Testis (tissue), 2 donors: ENCODE measurements at regions not wholly inside any gene's neighbourhood (a gene's known extent, or its start where the extent isn't known, plus 50 kb on each side); places are given as distances from the start of the nearest gene placed in this dataset.

Source experiments
- DNase-seq: peaks from one replicate; pipeline ENCODE4 v3.0.0-alpha.2; 2019
- H3K27ac ChIP-seq, 2 donors: fragments of 200-600 bp; sonication (generic); one replicate each; pipeline ENCODE4 v1.5.1; 2019
- H3K27me3 ChIP-seq: fragments of 200-600 bp; sonication (generic); one replicate; pipeline ENCODE4 v1.5.1; 2019
- H3K36me3 ChIP-seq: fragments of 200-600 bp; sonication (generic); one replicate; pipeline ENCODE4 v1.5.1; 2017; ENCODE audit warnings: low read depth; ENCODE audit errors: missing control alignments
- H3K4me1 ChIP-seq: fragments of 200-600 bp; sonication (generic); one replicate; pipeline ENCODE4 v1.5.1; 2019
- H3K4me3 ChIP-seq, 2 donors: fragments of 200-600 bp; sonication (generic); one replicate each; pipeline ENCODE4 v1.5.1; 2017 to 2019
- H3K9me3 ChIP-seq: fragments of 200-600 bp; sonication (generic); one replicate; pipeline ENCODE4 v1.5.1; 2017
- CTCF ChIP-seq, 3 experiments: fragments of 450-650 bp in 2 of 3; fragments of 200-600 bp in 1 of 3; sonication (generic) in 1 of 3; IDR thresholded peaks; one replicate each; pipeline ENCODE4 v1.5.1; 2016 to 2019; ENCODE audit warnings: antibody characterized with exemption in 3 of 3, mild to moderate bottlenecking in 2 of 3, moderate library complexity in 1 of 3
- POLR2A ChIP-seq: fragments of 450-650 bp; IDR thresholded peaks from one replicate; pipeline ENCODE4 v1.6.1; 2017; ENCODE audit warnings: antibody characterized with exemption, mild to moderate bottlenecking, moderate library complexity
- WGBS, 2 donors: methylation state at CpG; one replicate each; pipeline ENCODE4 v1.1.5; 2018; 5-methylcytosine and 5-hydroxymethylcytosine counted together
- intact Hi-C: fragments of 100-400 bp; cut with DNase I; formaldehyde crosslinking; loops from one replicate; pipeline ENCODE4 v1.15.1; 2023; ENCODE audit warnings: low total_unique reads

GRCh38 chr1:67560580-67561255 lies 124.3 kb upstream of the GADD45A start:
- no peaks in the 10 kb centered on the region for H3K36me3 ChIP-seq
- DNase-seq = no peak
- TF ChIP-seq POLR2A = no peak
- no peak for TF ChIP-seq CTCF (IDR thresholded peaks at IDR 0.05)
- no peak overlapping the region for H3K27ac ChIP-seq
- 68 to 78% methylated on average over 10 of the region's 10 CpGs for WGBS, 2 donors
- no peak overlapping the region for H3K4me3 ChIP-seq
- no peaks in the 10 kb centered on the region for H3K27me3 ChIP-seq
- no peaks in the 10 kb centered on the region for H3K9me3 ChIP-seq
- intact Hi-C loops = no loop called here
- H3K4me1 ChIP-seq = peaks cover 23% of the 10 kb centered on the region

- Histone ChIP-seq H3K27me3 (no peaks in the 10 kb centered on the region), H3K9me3 (no peaks in the 10 kb centered on the region), H3K27ac (no peak overlapping the region), H3K4me1 (peaks cover 23% of the 10 kb centered on the region), H3K4me3 (no peak overlapping the region), H3K36me3 (no peaks in the 10 kb centered on the region)
- peak; percentile 31 to 70 (median 67) for TF ChIP-seq CTCF (IDR thresholded peaks at IDR 0.05)
- no peak for TF ChIP-seq POLR2A
- intact Hi-C loops = no loop called here
- 12 to 17% methylated on average over 3 to 4 of the region's 4 CpGs for WGBS, 2 donors
- peak; percentile 93 for DNase-seq
Observed at GRCh38 chr1:67561704-67562113, 123.3 kb upstream of the GADD45A start.

- no peaks in the 10 kb centered on the region for H3K36me3 ChIP-seq
- no peak for DNase-seq
- WGBS, 2 donors = 87 to 90% methylated on average over 2 of the region's 2 CpGs
- intact Hi-C loops = no loop called here
- no peak overlapping the region for H3K27ac ChIP-seq
- H3K9me3 ChIP-seq = no peaks in the 10 kb centered on the region
- H3K4me3 ChIP-seq = no peak overlapping the region
- peaks cover 7% of the 10 kb centered on the region for H3K4me1 ChIP-seq
- no peak for TF ChIP-seq CTCF (IDR thresholded peaks at IDR 0.05)
- no peak for TF ChIP-seq POLR2A
- no peaks in the 10 kb centered on the region for H3K27me3 ChIP-seq
Observed at GRCh38 chr1:67563684-67564083, 121.3 kb upstream of the GADD45A start.

- intact Hi-C loops = no loop called here
- no peaks in the 10 kb centered on the region for H3K9me3 ChIP-seq
- H3K27me3 ChIP-seq = no peaks in the 10 kb centered on the region
- H3K4me3 ChIP-seq = no peak overlapping the region
- H3K27ac ChIP-seq = no peak overlapping the region
- WGBS, 2 donors = 58 to 73% methylated on average over 8 of the region's 8 CpGs
- H3K4me1 ChIP-seq = peaks cover 2% of the 10 kb centered on the region
- no peak for DNase-seq
- no peaks in the 10 kb centered on the region for H3K36me3 ChIP-seq
- TF ChIP-seq POLR2A (no peak), CTCF (IDR thresholded peaks at IDR 0.05) (no peak)
Observed at GRCh38 chr1:67564193-67564592, 120.8 kb upstream of the GADD45A start.

GRCh38 chr1:67566803-67567377 lies 118.1 kb upstream of the GADD45A start:
- WGBS, 2 donors = 62 to 84% methylated on average over 2 of the region's 2 CpGs
- Histone ChIP-seq H3K9me3 (no peaks in the 10 kb centered on the region), H3K4me1 (no peaks in the 10 kb centered on the region), H3K4me3 (no peak overlapping the region), H3K36me3 (no peaks in the 10 kb centered on the region), H3K27me3 (no peaks in the 10 kb centered on the region), H3K27ac (no peak overlapping the region)
- DNase-seq = no peak
- TF ChIP-seq CTCF (IDR thresholded peaks at IDR 0.05) (no peak), POLR2A (no peak)
- intact Hi-C loops = no loop called here
